ENCODE measurements at regions not wholly inside any gene's neighbourhood (a gene's known extent, or its start where the extent isn't known, plus 50 kb on each side); places are given as distances from the start of the nearest gene placed in this dataset.

GRCh38 chrX:144738246-144738645 lies 509.1 kb upstream of the SPANXN1 start (continued):
- TF ChIP-seq, protein P1, sequence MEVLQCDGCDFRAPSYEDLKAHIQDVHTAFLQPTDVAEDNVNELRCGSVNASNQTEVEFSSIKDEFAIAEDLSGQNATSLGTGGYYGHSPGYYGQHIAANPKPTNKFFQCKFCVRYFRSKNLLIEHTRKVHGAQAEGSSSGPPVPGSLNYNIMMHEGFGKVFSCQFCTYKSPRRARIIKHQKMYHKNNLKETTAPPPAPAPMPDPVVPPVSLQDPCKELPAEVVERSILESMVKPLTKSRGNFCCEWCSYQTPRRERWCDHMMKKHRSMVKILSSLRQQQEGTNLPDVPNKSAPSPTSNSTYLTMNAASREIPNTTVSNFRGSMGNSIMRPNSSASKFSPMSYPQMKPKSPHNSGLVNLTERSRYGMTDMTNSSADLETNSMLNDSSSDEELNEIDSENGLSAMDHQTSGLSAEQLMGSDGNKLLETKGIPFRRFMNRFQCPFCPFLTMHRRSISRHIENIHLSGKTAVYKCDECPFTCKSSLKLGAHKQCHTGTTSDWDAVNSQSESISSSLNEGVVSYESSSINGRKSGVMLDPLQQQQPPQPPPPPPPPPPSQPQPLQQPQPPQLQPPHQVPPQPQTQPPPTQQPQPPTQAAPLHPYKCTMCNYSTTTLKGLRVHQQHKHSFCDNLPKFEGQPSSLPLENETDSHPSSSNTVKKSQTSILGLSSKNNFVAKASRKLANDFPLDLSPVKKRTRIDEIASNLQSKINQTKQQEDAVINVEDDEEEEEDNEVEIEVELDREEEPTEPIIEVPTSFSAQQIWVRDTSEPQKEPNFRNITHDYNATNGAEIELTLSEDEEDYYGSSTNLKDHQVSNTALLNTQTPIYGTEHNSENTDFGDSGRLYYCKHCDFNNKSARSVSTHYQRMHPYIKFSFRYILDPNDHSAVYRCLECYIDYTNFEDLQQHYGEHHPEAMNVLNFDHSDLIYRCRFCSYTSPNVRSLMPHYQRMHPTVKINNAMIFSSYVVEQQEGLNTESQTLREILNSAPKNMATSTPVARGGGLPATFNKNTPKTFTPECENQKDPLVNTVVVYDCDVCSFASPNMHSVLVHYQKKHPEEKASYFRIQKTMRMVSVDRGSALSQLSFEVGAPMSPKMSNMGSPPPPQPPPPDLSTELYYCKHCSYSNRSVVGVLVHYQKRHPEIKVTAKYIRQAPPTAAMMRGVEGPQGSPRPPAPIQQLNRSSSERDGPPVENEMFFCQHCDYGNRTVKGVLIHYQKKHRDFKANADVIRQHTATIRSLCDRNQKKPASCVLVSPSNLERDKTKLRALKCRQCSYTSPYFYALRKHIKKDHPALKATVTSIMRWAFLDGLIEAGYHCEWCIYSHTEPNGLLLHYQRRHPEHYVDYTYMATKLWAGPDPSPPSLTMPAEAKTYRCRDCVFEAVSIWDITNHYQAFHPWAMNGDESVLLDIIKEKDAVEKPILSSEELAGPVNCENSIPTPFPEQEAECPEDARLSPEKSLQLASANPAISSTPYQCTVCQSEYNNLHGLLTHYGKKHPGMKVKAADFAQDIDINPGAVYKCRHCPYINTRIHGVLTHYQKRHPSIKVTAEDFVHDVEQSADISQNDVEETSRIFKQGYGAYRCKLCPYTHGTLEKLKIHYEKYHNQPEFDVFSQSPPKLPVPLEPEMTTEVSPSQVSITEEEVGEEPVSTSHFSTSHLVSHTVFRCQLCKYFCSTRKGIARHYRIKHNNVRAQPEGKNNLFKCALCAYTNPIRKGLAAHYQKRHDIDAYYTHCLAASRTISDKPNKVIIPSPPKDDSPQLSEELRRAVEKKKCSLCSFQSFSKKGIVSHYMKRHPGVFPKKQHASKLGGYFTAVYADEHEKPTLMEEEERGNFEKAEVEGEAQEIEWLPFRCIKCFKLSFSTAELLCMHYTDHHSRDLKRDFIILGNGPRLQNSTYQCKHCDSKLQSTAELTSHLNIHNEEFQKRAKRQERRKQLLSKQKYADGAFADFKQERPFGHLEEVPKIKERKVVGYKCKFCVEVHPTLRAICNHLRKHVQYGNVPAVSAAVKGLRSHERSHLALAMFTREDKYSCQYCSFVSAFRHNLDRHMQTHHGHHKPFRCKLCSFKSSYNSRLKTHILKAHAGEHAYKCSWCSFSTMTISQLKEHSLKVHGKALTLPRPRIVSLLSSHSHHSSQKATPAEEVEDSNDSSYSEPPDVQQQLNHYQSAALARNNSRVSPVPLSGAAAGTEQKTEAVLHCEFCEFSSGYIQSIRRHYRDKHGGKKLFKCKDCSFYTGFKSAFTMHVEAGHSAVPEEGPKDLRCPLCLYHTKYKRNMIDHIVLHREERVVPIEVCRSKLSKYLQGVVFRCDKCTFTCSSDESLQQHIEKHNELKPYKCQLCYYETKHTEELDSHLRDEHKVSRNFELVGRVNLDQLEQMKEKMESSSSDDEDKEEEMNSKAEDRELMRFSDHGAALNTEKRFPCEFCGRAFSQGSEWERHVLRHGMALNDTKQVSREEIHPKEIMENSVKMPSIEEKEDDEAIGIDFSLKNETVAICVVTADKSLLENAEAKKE (CRISPR knock-in tag; IDR thresholded peaks at IDR 0.05): no peak
- TF ChIP-seq NANOG (IDR thresholded peaks at IDR 0.05; ENCODE audit: borderline replicate concordance) (no peak), CREB1 (CRISPR knock-in tag; IDR thresholded peaks at IDR 0.05; ENCODE audit: low read depth) (no peak), STAT1 (IDR thresholded peaks at IDR 0.05; ENCODE audit: unreplicated experiment) (no peak), ZNF331 (CRISPR knock-in tag; IDR thresholded peaks at IDR 0.05; ENCODE audit: low read depth) (no peak)

DNA sequence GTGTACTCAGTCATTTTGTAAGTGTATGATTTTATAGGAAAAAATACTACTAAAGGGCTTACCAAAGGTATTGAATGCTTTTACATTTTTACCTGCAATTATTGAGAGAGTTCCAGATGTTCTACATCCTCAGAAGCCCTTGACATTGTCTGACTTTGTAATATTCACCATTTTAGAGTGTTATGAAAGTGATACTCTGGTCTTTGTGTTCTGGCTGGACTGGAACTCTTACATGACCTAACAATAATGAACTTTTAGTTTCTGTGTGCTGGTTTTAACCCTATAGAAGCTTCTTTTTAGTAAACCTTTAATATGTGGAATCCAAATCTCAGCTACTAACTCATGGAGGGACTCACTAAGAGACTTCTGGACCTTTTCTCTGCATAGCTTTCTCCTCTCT lies 478.8 kb upstream of the SPANXN1 start:
- H3K79me2 ChIP-seq (replicated peaks; ENCODE audit: insufficient read depth): no peaks in the 10 kb centered on the region
- Mint-ChIP-seq H3K9me3 (peaks cover 69% of the 10 kb centered on the region), H3K4me1 (no peaks in the 10 kb centered on the region), H3K27me3 (ENCODE audit: insufficient read depth, low read depth, poor library complexity) (no peaks in the 10 kb centered on the region), H3K27ac (no peak overlapping the region), H3K4me3 (no peak overlapping the region), H3K36me3 (ENCODE audit: low read depth) (peaks cover 5% of the 10 kb centered on the region; the same call in 2 of the 3 replicates)
- H3K4me2 ChIP-seq: no peak overlapping the region
- no peaks in the 10 kb centered on the region for H4K20me1 ChIP-seq (replicated peaks; ENCODE audit: insufficient read depth)
- no peaks in the 10 kb centered on the region for H3K9me2 ChIP-seq (ENCODE audit: insufficient read depth)
- H2AFZ ChIP-seq: no peak overlapping the region
- H3K4me1 ChIP-seq (ENCODE audit: insufficient read depth): no peaks in the 10 kb centered on the region
- H3K27me3 ChIP-seq (ENCODE audit: insufficient read depth): no peaks in the 10 kb centered on the region
- no peak overlapping the region for H3K4me3 ChIP-seq
- TF ChIP-seq REST (IDR thresholded peaks at IDR 0.05; ENCODE audit: unreplicated experiment) (no peak), CREB1 (CRISPR knock-in tag; IDR thresholded peaks at IDR 0.05; ENCODE audit: low read depth) (no peak), NANOG (IDR thresholded peaks at IDR 0.05; ENCODE audit: borderline replicate concordance) (no peak), ZNF331 (CRISPR knock-in tag; IDR thresholded peaks at IDR 0.05; ENCODE audit: low read depth) (no peak), POLR2AphosphoS5 (IDR thresholded peaks at IDR 0.05; ENCODE audit: low read depth) (no peak), CTCF (conservative IDR thresholded peaks at IDR 0.05; ENCODE audit: low read depth in 2 of 2) (no peak), EZH2phosphoT487 (IDR thresholded peaks at IDR 0.05; ENCODE audit: unreplicated experiment) (no peak), STAT1 (IDR thresholded peaks at IDR 0.05; ENCODE audit: unreplicated experiment) (no peak), JUNB (IDR thresholded peaks at IDR 0.05; ENCODE audit: unreplicated experiment) (no peak)
- TF ChIP-seq, protein P2, sequence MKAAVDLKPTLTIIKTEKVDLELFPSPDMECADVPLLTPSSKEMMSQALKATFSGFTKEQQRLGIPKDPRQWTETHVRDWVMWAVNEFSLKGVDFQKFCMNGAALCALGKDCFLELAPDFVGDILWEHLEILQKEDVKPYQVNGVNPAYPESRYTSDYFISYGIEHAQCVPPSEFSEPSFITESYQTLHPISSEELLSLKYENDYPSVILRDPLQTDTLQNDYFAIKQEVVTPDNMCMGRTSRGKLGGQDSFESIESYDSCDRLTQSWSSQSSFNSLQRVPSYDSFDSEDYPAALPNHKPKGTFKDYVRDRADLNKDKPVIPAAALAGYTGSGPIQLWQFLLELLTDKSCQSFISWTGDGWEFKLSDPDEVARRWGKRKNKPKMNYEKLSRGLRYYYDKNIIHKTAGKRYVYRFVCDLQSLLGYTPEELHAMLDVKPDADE (IDR thresholded peaks at IDR 0.05): no peak
- no peaks in the 10 kb centered on the region for H3F3A ChIP-seq (replicated peaks; ENCODE audit: low read depth)
- DNase-seq (ENCODE audit: low spot score): no peak
- no peaks in the 10 kb centered on the region for H3K36me3 ChIP-seq (ENCODE audit: insufficient read depth)
- no peak for ATAC-seq
- H3K27ac ChIP-seq (ENCODE audit: low read depth): no peak overlapping the region
